ENCODE measurements at regions not wholly inside any gene's neighbourhood (a gene's known extent, or its start where the extent isn't known, plus 50 kb on each side); places are given as distances from the start of the nearest gene placed in this dataset.
"Not testable (repeated sequence)": the region's sequence is repeated elsewhere in the genome, so short reads cannot be mapped to it uniquely, and the experiment has no call there.

DNA sequence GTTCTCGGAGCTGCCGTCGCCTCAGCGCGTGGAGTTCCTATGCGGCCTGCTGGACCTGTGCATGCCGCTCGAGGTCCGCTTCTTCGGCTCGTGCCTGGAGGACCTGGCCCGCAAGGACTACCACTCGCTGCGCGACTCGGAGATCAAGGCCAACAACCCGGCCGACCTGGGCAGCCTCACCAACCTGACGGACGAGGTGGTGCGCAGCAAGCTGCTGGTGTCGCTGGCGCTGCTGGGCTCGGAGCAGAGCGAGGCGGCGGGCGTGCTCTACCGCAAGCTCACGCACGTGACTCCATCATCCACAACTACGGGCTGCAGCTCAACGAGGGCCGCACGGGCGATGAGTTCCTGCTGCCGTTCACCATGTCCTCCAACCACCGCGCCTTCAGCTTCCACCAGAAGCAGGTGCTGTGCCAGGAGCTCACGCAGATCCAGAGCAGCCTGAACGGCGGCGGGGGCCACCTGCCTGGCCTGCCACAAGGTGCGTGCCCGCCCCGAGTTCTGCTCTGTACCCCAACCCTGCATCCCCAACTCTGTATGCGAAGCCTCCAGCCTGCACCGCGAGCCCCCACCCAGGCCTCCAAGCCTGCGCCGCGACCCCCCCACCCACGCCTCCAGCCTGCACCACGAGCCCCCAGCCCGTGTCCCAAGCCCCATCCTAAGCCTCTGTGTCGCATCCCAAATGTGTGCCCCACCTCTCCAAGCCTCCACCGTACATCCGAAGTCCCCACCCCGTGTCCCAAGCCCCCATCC is 178.2 kb downstream of the OR4M2 start:
- Mint-ChIP-seq H3K36me3 (ENCODE audit: low read depth) (no peaks in the 10 kb centered on the region), H3K9me3 (no peaks in the 10 kb centered on the region), H3K27ac (no peak overlapping the region), H3K4me1 (ENCODE audit: low read depth) (peaks cover 36% of the 10 kb centered on the region), H3K4me3 (no peak overlapping the region), H3K27me3 (peaks cover 32% of the 10 kb centered on the region)

DNA sequence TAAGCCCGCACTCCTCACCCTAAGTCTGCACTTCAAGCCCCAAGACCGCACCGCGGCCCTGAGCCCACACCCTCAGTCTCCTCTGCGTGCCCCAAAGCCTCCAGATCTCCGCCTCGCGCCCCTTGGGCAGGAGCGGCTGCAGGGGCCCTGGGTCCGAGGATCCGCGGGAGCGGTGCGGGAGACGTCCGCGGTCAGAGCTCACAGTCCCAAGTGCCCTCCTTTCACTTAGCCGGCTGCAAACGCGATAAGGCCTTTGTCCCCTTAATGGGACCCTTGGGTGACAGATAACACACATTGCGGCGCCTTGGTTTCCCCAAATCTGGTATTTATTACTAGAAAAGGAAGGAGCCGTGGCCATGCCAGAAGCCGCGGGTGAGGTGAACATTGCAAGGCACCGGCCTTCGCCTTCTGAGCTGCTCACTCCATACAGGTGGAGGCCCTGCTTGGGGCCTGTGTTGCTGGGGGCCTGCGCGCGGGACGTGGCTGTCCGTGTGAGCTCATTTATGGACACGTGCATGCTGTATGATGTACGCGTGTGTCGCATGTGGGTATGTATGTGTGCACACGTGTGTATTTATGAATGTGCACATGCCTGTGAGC is 178.9 kb downstream of the OR4M2 start:
- Mint-ChIP-seq H3K4me1 (ENCODE audit: low read depth) (peaks cover 29% of the 10 kb centered on the region), H3K27me3 (peaks cover 26% of the 10 kb centered on the region)
- not testable (repeated sequence) for H3K4me3 Mint-ChIP-seq; H3K27ac Mint-ChIP-seq; H3K9me3 Mint-ChIP-seq; H3K36me3 Mint-ChIP-seq (ENCODE audit: low read depth)

DNA sequence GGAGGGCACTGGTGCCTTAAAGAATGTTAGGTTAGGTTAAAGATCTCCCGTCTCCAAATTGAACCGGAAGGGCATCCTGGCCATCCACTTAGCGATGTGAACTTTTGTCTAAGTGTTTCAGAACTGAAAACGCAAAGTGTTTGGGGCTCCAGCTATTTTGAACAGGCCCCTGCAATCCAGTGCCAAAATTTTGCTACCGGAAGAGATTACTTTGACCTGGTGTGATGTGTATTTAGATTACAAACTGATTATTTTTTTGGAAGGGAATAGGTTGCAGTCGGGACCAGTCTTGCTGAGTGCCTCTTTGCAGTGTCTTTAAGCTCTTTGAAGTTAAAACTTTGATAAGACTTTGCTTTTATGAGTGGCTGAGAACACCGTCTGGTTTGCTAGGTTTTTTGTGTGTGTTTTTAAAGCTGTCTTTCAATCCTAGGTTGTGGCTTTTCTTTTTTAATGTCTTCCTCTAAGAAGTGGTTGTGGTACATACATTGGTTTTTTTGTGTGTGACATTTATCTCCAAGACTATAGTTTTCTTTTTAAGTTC is 179.6 kb downstream of the OR4M2 start:
- Mint-ChIP-seq H3K27ac (no peak overlapping the region), H3K9me3 (no peaks in the 10 kb centered on the region), H3K4me1 (ENCODE audit: low read depth) (peaks cover 23% of the 10 kb centered on the region)

DNA sequence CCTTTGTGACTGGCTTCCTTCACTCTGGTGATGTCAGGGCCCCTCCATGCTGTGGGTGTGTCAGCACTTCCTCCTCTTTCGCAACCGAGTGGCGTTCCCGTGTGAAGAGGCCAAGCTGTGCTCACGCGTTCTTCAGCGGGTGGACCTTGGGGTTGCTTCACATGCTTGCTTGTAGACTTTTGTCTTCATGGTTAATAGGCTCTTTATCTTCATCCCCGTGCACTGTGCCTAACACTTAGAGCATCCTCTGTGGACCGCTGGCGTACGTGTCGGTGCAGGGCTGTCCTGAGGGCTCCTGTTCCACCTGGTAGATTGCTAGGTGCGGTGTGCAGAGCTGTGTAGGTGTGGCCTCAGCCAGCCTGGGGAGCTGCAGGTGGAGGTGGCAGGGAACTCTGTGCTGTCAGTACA is 182.3 kb downstream of the OR4M2 start:
- no peaks in the 10 kb centered on the region for H3K36me3 Mint-ChIP-seq (ENCODE audit: low read depth)
- H3K27me3 Mint-ChIP-seq, result peaks cover 5% of the 10 kb centered on the region
- peaks cover 16% of the 10 kb centered on the region for H3K4me1 Mint-ChIP-seq (ENCODE audit: low read depth)
- H3K4me3 Mint-ChIP-seq, result no peak overlapping the region
- no peaks in the 10 kb centered on the region for H3K9me3 Mint-ChIP-seq
- H3K27ac Mint-ChIP-seq, result no peak overlapping the region

More for the DNA sequence above, 179.6 kb downstream of the OR4M2 start:
- no peaks in the 10 kb centered on the region for H3K36me3 Mint-ChIP-seq (ENCODE audit: low read depth)
- H3K4me3 Mint-ChIP-seq, result peak overlapping the region; percentile 0
- H3K27me3 Mint-ChIP-seq, result peaks cover 23% of the 10 kb centered on the region

DNA sequence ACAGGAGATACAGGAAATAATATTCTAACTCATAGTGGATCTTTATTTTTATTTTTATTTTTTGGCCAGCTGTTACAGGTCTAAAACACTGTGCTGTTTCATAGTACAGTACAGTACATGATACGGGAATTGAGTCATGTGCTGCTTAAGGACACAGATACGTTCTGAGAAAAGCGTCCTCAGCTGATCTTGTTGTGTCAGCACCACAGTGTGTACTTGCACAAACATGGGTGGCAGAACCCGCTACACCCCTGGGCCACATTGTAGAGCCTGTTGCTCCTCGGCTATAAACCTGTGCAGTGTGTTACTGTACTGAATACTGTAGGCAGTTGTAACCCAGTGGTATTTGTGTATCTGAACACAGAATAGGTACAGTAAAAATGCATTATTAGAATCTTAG is 183.4 kb downstream of the OR4M2 start:
- H3K27me3 Mint-ChIP-seq, result peaks cover 5% of the 10 kb centered on the region
- H3K36me3 Mint-ChIP-seq (ENCODE audit: low read depth), result no peaks in the 10 kb centered on the region
- H3K4me3 Mint-ChIP-seq, result no peak overlapping the region
- no peak overlapping the region for H3K27ac Mint-ChIP-seq
- no peaks in the 10 kb centered on the region for H3K9me3 Mint-ChIP-seq
- H3K4me1 Mint-ChIP-seq (ENCODE audit: low read depth), result peaks cover 16% of the 10 kb centered on the region

DNA sequence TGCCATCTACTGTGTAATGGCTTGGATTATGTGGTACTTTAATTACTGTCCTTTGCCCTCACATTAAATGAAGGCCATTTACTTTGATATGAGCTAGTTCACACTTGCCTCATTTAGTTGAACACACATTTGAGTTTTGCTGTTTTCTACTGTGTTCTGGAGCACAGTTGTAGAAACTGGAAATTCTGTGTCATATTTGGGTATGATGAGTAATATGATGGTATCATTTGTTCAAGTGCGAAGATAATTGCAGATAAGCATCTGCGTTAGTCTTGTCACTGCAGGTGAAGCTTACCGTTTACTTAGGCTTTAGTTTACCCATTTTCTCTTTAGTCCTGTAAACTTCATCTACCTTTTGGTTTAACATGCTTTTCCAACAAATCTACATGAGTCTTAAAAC is 183.9 kb downstream of the OR4M2 start:
- H3K4me1 Mint-ChIP-seq (ENCODE audit: low read depth), result peaks cover 16% of the 10 kb centered on the region
- H3K36me3 Mint-ChIP-seq (ENCODE audit: low read depth); H3K27me3 Mint-ChIP-seq; H3K27ac Mint-ChIP-seq; H3K4me3 Mint-ChIP-seq; H3K9me3 Mint-ChIP-seq: not testable (repeated sequence)

DNA sequence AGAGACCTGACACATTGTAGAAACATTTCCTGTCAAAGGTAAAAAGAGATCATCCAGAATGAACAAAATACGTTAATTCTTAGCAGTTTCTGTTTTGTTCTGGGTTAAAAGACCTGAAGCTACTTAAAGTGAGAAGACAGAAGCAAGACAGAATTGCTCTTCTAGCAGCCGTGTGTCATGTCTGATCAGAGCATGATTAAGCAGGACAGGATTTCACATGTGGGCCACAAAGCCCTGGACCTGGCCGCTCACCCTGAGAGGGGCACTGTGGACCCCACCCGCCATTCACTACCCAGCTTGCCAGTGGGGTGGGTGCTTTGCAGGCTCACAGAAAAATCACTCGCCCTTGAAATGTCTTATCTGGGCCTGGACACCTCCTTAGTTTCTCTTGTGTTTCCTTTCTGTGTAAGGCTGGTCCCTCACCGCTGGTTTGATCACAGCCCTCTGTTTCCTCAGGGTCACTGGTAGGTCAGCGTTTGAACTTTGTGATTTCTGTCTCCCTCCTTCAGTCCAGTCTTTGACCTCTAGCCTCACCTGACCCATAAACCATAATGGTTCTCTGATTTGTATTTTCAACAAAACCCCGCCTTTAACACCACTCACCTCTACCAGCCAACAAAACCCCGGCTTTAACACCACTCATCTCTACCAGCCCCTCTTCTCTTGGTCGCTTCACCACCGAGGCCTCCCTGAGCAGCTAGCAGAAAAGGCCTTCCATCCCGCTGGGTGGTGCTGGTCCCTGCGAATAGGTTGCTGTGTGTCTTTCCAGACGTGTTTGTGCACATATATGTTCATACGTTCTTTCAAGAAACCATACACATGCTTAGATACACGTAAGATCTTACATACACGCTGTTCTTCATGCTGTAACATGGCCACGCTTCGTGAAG is 185.0 kb downstream of the OR4M2 start:
- Mint-ChIP-seq H3K36me3 (ENCODE audit: low read depth) (no peaks in the 10 kb centered on the region), H3K9me3 (no peaks in the 10 kb centered on the region), H3K27me3 (peaks cover 2% of the 10 kb centered on the region), H3K4me3 (no peak overlapping the region), H3K27ac (no peak overlapping the region), H3K4me1 (ENCODE audit: low read depth) (peaks cover 6% of the 10 kb centered on the region)

DNA sequence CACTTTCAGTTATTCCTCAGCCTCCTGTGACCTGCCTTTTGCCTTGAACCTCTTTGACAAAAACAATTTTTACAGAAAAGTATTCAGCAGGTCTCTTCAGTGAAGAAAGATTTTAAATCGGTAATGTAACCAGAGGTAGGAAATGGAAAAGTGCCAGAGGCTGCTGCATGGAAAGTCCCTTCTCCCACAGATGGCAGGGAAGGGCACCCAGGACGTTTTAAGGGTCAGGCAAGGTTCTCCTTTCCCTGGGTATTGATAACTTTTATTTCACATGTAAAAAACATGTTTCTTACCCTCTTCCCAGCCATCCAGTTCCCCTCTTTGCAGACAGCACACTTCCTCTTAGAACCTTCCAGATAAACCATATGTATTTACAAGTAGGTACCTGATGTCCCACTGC is 185.6 kb downstream of the OR4M2 start:
- peaks cover 2% of the 10 kb centered on the region for H3K4me1 Mint-ChIP-seq (ENCODE audit: low read depth)
- no peaks in the 10 kb centered on the region for H3K27me3 Mint-ChIP-seq
- no peaks in the 10 kb centered on the region for H3K9me3 Mint-ChIP-seq

DNA sequence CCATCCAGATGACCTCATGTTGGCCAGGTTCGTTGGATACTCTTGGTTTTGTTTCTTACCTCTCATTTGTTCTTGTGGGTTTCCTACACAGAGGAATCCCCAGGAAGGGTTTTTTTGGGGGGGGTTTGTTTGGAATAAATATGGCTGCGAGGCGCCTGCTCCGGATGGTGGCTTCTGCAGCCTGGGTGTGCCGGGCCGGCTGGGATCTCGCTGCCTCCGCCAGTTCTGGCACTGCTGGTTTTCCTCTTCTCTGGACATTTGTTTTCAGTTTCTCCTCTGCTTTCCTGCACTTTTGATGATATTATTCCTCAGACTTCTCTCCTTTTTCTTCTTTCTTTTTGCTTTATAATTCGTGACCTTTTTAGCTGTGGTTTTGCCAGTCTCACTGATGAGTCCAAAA is 187.4 kb downstream of the OR4M2 start:
- Mint-ChIP-seq H3K4me3 (no peak overlapping the region), H3K27ac (no peak overlapping the region), H3K4me1 (ENCODE audit: low read depth) (no peaks in the 10 kb centered on the region), H3K36me3 (ENCODE audit: low read depth) (no peaks in the 10 kb centered on the region), H3K9me3 (no peaks in the 10 kb centered on the region), H3K27me3 (no peaks in the 10 kb centered on the region)

More for the DNA sequence above, 185.6 kb downstream of the OR4M2 start:
- no peak overlapping the region for H3K27ac Mint-ChIP-seq
- no peaks in the 10 kb centered on the region for H3K36me3 Mint-ChIP-seq (ENCODE audit: low read depth)
- H3K4me3 Mint-ChIP-seq, result no peak overlapping the region

DNA sequence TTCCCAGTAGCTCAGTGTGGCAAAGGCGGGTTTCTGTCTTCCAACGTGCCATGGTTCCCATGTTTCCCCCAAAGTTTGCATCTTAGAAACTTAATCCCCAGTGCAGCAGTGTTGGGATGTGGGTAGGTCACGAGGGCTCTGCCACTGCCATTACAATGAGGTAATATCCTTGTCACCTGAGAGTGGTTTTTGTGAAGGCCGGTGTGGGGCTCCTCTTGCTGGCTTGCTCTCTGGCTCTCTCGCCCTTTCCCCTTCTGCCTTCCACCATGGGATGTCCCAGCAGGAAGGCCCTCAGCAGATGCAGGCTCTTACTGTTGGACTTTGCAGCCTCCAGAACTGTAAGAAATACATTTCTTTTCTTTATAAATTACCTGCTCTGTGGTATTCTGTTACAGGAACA is 187.9 kb downstream of the OR4M2 start:
- not testable (repeated sequence) for H3K4me3 Mint-ChIP-seq; H3K36me3 Mint-ChIP-seq (ENCODE audit: low read depth)

DNA sequence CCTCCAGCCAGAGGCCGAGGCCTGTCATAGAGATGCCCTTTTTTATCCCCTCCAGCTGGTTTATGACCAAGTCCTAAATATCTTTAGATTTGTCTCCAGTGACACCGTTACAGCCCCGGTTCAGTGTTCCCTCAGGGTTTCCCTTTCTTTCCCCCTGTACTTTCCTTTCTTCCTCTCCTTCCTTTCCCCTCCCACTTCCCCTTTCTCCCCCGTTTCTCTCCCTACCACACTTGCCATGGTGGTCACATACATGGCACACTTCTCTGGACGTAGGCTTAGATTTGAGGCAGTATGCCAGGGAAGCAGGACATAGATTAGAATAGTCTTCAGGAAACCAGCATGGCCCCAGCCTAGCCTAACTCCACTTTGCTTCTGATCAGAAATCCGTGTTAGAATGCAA is 188.3 kb downstream of the OR4M2 start:
- not testable (repeated sequence) for H3K36me3 Mint-ChIP-seq (ENCODE audit: low read depth); H3K9me3 Mint-ChIP-seq; H3K4me1 Mint-ChIP-seq (ENCODE audit: low read depth); H3K27me3 Mint-ChIP-seq; H3K27ac Mint-ChIP-seq; H3K4me3 Mint-ChIP-seq

More for the DNA sequence above, 187.9 kb downstream of the OR4M2 start:
- not testable (repeated sequence) for H3K9me3 Mint-ChIP-seq; H3K27me3 Mint-ChIP-seq; H3K4me1 Mint-ChIP-seq (ENCODE audit: low read depth); H3K27ac Mint-ChIP-seq

DNA sequence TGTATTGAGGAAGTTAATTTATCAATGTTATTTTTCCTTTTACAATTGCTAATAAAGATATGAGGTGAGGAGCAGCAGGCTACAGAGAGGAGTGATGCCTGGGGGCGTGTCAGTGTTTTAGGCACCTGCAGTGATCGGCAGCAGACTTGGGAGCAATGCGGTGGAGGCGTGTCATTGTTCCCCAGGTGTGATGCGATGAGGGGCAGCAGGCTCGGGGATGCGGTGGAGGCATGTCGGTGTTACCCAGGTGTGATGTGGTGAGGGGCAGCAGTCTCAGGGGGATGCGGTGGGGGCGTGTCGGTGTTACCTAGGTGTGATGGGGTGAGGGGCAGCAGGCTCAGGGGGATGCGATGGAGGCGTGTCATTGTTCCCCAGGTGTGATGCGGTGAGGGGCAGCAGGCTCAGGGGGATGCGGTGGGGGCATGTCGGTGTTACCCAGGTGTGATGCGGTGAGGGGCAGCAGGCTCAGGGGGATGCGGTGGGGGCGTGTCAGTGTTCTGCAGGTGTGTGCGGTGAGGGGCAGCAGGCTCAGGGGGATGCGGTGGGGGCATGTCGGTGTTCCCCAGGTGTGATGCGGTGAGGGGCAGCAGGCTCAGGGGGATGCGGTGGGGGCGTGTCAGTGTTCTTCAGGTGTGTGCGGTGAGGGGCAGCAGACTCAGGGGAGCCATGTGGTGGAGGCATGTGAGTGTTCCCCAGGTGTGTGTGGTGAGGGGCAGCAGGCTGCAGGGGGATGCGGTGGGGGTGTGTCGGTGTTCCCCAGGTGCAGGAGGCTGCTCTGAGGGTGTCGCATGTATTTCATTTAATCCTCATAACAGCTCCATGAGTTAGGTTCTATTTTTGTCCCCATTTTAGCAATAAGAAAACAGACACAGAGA is 186.2 kb upstream of the GOLGA6L22 start:
- not testable (repeated sequence) for H3K4me3 Mint-ChIP-seq; H3K4me1 Mint-ChIP-seq (ENCODE audit: low read depth); H3K36me3 Mint-ChIP-seq (ENCODE audit: low read depth); H3K9me3 Mint-ChIP-seq; H3K27me3 Mint-ChIP-seq; H3K27ac Mint-ChIP-seq

DNA sequence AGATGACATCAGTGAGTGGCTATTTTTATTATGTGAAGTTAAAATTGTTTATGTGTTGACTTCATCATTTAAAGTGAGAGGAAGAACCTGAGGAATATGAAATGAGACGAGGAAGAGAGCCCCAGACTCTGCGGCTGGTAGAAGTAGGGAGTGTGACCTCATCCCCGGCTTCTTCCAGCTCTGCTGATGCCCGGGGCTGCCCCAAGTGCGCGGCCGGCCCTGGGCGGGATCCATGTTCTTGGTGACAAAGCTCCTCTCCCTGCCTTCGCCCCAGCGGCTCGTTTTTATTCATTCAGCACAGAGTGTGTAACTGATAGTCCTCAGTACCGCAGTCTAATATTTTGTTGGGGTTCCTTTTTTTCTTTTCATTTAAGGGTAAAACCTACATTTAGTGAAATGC is 185.5 kb upstream of the GOLGA6L22 start:
- not testable (repeated sequence) for H3K36me3 Mint-ChIP-seq (ENCODE audit: low read depth); H3K4me1 Mint-ChIP-seq (ENCODE audit: low read depth); H3K27me3 Mint-ChIP-seq; H3K4me3 Mint-ChIP-seq; H3K27ac Mint-ChIP-seq; H3K9me3 Mint-ChIP-seq

DNA sequence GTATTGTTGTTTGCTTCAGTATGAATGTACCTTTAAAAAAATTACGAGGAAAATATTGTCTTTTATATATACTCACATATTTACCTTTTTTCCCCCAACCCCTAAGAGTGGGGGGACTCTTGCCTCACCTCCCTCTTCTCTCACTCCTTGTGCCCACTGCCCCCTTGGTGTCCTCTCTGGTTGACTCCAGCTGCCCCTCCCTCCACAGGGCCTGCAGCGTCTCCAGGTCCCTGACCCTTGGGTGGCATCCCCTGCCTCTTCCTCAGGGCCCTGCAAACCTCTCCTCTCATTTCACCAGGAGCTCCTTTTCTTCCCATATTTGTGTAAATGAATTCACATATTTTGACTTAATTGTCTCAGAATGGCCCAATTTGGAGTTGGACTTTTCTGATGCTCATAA is 184.3 kb upstream of the GOLGA6L22 start:
- not testable (repeated sequence) for H3K4me1 Mint-ChIP-seq (ENCODE audit: low read depth); H3K4me3 Mint-ChIP-seq; H3K27ac Mint-ChIP-seq; H3K9me3 Mint-ChIP-seq; H3K36me3 Mint-ChIP-seq (ENCODE audit: low read depth); H3K27me3 Mint-ChIP-seq

Measured in stimulated activated naive CD8-positive, alpha-beta T cell treated with anti-CD3 and anti-CD28 coated beads, Interleukin-15, Interleukin-2, amounts not matched to agents 100 ng/mL and 50 ng/mL, for 24 hours (primary cell).